HL-60/S4 treated with retinoic acid at 250 ng/mL for 4 days and 3 days (cell line): ENCODE measurements at regions not wholly inside any gene's neighbourhood (a gene's known extent, or its start where the extent isn't known, plus 50 kb on each side); places are given as distances from the start of the nearest gene placed in this dataset.
"Not testable (repeated sequence)": the region's sequence is repeated elsewhere in the genome, so short reads cannot be mapped to it uniquely, and the experiment has no call there.

Experiments used
- in situ Hi-C: fragments of 300-500 bp; cut with MboI; formaldehyde crosslinking; loops from 2 replicates; pipeline ENCODE4 v1.7.0; 2022; ENCODE audit warnings: low sequenced_read_pairs

DNA sequence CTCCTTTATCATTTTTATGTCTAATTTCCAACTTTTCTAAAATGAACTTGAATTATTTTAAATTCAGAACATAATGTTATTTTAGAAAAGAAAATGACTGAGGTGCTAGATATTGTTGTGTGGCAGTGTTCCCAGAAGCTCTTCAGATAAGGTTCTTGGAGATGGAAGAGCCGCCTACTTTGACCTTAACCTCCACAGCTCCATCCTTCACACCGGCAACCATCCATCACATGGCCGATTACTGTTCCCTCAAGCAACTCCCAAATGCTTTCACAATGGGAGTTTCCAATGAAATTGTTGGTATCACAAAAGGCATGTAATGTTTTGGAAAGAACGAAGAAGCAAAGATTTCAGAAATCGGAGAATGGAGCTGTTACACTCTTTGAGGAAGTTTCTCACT, 193.9 kb upstream of the SALL3 start:
- in situ Hi-C loops: no loop called here

DNA sequence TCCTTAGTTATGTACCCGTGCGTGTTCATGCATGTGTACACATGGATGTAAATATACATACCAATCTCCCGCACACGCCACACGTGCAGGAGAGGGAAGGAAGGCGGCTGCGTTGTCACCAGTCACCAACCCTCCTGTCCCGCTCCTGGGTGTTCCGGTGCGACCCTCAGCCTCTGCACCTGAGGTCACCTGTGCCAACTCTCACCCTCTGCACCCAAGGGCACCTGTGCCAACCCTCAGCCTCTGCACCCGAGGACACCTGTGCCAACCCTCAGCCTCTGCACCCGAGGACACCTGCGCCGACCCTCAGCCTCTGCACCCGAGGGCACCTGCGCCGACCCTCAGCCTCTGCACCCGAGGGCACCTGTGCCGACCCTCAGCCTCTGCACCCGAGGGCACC, 192.8 kb upstream of the SALL3 start:
- in situ Hi-C loops: no loop called here

DNA sequence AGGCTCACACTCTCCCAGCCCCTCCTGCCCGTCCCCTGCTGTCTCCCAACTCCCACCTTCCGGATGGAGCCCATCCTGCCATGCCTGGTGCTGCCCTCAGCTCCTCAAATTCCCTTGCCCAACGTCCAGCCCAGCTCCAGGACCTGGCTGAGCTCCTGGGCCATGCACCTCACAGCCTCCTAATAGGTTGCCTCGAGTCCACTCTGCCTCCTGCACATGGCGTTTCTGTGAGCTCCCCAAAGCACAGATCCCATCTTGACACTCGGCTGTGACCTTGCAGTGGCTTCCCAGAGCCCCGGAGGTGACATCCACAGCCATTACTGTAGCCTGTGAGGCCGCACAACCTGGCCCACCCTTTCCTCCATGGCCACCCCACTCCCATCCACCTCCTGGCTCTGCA, 191.9 kb upstream of the SALL3 start:
- in situ Hi-C loops: no loop called here

DNA sequence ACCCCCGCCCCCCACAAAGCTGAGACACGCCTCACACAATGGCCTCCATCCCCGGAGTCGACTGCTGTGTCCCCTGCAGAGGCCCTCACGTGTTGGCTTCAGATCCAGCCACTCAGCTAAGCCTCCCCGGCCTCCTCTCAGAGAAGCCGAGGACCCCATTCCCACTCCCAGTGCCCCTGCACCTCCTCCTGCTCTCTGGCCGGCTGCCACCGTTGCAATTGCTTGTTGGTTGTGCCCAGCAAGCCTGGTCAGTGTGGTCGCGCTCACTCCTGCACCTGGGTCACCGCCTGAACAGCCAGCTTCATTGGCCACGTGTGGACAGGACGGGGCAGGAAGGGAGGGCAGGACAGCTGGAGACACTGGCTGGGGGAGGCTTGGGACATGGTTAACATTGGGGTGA, 191.5 kb upstream of the SALL3 start:
- in situ Hi-C loops: no loop called here

DNA sequence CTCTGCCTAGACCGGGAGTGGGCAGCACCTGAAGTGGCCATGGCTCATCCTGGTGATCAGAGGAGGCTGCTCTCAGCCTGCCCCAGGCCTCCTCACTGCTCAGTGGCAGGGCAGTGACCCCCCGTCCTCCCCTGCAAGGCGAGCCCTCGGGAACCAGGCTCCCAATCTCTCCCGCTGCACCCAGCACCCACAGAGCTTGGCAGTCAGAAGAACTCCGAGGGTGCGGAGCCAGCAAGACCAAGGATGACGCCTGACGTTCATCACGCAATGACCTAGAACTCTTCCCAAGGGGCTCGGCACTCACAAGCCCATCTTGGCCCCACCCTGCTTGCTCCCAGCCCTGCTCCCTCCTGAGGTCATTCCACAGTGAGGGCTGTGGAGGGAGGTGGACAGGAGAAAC, 189.8 kb upstream of the SALL3 start:
- in situ Hi-C loops: no loop called here

DNA sequence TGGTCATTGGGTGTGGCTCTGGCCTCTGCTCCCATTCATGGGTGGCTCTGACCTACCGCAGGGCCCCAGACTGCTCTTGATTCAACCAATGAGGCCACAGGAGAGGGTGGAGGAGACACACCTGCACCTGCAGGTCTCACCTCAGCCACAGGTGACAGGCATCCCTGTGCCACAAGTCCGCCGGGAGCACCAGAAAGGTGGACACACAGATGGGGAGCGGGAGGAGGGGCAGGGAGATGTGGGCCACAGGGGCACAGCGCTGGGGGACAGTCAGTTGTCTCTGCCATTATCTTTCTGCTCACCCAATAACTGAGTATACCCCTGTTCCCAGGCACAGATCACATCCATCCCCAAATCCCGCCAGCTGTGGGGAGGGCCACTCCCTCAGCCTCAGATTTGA, 189.1 kb upstream of the SALL3 start:
- in situ Hi-C loops: no loop called here

DNA sequence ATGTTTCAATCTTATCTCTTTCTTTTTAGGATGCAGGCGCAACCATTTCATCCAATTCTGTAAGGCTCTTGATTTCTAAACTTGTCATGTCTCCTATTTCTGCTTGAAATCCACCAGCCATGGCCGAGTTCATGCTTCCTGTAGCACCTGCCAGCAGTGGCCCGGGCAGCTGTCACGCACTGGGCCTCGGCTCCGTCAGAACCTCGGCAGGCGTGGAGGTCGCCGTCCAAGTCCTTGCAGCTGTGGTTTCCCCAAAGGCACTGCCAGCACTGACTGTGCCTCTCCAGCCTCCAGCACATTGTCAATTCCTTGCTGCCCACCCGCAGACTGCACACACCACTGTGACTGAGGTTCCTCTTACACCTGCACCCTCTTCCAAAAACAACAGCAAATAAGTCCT, 188.7 kb upstream of the SALL3 start:
- in situ Hi-C loops: no loop called here

DNA sequence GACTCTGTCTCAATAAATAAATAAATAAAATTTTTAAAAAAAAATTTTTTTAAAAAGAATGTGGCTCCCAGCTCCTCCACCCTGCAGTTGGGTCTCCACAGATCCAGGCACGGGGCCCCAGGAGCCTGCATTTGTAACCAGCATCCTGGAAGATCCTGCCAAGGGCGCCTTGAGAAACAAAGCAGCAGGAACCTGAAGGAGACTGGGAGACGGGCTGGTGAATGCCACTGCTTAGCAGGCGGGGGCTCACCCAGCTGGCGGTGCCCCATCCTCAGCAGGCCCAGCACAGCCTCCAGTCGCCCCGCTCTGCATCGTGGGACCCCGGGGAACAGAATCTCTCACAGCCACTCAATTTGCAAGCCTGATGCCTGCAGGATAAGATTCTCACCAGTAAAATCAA, 187.5 kb upstream of the SALL3 start:
- in situ Hi-C loops: no loop called here

DNA sequence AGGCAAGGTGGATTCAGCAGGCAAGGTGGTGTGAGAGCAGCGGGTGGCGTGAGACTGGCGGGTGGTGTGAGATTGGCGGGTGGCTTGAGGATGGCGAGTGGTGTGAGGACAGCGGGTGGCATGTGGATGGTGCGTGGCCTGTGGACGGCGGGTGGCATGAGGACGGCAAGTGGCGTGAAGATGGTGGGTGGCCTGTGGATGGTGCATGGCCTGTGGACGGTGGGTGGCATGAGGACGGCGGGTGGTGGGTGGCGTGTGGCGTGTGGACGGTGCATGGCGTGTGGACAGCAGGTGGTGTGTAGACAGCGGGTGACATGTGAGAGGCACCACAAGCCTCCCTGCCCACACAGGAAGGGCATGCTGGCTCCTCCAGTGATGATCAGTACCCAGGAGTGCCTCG, 186.9 kb upstream of the SALL3 start:
- in situ Hi-C loops: no loop called here

DNA sequence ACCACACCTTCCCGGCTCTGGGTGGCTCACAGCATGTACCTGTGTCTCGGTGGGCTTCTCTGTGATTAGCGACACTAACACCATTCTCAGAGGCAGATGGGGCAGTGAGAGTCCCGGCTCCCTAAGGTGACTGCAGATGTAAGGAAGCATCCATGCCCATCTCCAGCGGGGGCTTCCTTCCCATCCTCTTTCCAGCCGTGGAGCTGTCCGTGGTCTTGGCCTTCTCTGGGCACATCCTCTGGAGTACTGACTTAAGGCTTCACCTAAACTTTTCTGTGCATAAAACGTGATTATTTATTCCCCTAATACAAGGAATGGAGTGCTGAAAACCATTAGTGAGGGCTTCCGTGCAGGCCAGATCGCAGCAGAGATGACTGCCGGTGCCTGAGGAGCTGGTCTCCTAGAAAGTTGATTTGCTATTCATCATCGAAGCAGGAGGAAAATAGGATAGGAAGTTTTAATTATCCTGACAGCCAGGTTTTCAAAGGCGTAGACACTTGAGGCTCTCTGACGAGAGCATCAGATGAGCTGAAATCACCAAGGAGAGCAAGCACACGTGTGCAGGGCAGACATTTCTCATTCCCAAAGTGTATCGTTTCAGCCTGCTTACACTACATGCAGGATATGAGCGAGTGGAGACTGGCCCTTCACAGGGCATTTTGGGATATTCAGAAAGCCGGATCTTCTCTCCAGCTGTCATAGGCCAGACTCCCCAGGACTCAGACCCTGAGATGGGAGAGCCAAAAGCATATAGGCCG, 186.1 kb upstream of the SALL3 start:
- in situ Hi-C loops: no loop called here

DNA sequence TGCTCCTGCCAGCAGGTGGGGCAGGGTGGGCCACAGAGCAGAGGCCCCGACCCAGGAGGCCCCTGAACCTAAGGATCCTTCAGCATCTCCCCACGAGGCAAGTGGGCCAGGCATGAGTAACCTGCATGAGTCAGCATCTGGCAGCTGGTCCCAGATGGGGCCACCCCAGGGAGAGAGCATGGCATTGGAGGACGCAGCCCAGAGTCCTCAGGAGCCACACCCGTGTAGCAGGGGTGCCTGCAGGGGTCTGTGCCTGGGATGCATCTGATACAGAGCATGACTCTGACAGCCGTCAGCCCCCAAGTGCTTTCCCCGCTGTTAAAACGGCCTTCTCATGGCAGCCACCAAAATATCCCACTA, 185.6 kb upstream of the SALL3 start:
- in situ Hi-C loops: no loop called here

DNA sequence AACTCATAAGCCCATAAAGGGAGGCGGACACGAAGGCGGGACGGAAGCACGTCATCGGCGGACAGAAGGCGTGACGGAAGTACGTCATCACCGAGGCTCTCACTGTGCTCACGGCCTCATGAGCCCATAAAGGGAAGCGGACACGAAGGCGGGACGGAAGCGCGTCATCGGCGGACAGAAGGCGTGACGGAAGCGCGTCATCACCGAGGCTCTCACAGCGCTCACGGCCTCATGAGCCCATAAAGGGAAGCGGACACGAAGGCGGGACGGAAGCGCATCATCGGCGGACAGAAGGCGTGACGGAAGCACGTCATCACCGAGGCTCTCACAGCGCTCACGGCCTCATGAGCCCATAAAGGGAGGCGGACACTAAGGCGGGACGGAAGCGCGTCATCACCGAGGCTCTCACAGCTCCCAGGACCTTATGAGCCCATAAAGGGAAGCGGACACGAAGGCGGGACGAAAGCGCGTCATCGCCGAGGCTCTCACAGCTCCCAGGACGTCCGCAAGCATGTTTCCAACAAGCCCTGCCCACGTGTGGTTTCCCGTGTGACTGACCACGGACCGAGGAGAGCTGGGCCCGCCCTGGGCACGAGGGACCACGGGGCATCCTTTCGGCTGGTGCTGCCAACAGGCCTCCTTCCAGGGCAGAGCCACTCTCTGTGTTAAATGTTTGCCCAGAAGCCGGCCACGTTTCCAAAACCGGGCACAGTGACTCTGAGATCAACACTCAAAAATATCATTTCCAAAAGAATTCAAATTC, 182.7 kb upstream of the SALL3 start:
- in situ Hi-C loops: no loop called here

DNA sequence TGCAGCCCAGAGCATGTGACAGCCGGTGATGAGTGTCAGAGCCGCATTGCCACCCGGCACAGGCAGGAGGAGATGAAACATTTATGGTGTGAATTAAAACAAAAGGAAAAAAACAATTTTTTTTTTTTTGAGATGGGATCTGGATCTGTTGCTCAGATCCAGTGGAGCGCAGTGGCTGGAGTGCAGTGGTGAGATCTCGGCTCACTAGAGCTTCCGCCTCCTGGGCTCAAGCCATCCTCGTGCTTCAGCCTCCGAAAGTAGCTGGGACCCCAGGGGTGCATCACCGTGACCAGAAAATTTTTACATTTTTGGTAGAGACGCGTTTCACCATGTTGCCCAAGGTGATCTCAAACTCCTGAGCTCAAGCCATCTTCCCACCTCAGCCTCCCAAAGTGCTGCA, 182.1 kb upstream of the SALL3 start:
- in situ Hi-C loops: no loop called here

DNA sequence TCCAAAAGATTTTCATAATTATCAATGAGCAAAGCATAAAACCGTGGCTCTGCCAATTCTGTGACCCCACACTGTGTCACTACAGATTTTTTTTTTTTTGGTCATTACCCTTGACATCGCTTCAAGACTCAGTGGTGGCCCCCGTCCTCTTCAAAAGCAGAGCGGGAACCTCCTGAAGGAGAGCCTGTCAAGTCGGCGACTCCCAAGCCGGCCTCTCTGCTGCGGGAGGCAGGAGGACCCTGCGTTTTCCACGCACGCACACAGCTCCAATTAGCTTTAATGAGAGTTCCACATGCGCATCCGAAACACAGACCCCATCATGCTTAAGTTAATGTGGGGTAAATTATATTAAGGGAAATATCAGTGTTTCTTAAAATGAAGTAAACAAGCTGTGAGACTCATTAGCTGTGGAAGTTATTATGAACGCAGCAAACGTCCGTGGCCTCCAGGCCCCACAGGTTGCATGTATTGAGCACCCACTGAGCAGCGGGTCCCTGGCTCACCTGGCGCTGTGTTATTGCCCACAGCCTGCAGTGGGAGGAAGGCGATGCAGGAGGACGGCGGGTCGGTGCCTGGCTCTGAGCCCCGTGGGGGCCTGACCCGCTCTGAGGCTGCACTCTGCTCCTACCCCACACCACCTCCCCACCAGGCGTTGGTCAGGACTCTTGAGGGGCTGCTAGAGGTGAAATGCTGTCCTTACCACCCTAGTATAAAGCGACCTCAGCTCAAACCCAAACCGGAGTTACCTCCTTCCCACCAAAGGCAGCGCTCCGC, 181.0 kb upstream of the SALL3 start:
- in situ Hi-C loops: no loop called here

DNA sequence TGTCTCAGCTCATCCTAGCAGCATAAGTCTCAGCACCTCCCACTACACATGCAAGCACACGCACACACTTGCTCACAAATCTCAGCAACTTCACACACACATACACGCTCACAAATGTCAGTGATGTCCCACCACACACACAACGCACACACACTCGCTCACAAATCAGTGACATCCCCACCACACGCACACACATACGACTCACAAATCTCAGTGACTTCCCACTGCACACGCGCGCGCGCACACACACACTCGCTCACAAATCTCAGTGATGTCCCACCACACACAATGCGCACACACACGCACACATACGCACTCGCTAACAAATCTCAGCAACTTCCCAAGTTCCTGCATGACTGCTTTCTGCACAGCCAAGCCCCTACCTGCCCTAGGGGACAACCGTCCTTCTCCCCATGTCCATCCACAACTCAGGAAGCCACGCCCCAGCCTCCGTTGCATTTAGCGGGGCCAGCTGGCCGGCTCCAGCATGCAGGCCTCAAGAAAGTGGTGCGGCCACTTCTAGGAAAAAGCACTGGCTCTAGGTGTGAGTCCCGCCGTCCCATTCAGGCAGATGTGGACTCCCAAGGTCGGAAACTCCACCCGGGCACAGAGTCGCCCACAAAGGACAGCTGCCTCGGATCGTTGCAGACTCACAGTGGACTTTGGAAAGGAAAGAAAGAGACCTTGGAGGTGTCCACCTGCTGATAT, 180.1 kb upstream of the SALL3 start:
- in situ Hi-C loops: no loop called here

DNA sequence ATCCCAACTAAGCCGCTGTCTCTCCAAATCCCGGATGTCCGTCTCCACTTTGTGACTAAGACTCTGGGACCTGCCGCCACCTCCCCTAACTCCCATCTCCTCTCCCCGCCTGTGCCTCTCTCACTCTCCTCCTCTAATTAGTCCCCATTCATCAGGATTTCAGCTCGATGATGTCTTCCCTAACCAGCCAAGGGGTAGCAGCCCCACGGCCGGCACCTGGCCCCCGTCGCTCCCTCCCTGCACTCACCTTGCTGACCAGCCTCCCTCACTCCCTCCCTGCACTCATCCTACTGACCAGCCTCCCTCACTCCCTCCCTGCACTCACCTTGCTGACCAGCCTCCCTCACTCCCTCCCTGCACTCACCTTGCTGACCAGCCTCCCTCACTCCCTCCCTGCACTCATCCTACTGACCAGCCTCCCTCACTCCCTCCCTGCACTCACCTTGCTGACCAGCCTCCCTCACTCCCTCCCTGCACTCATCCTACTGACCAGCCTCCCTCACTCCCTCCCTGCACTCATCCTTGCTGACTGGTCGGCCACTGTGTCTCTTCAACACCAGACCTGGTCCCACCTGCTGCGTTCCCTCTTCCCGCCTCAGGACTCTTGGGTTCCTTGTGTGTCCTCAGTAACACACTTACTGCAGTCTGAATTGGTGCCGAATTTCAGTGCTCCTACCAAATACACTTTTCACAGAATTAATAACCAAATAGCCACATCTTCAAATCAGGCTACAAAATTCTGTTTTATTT, 179.3 kb upstream of the SALL3 start:
- in situ Hi-C loops: not testable (repeated sequence)

DNA sequence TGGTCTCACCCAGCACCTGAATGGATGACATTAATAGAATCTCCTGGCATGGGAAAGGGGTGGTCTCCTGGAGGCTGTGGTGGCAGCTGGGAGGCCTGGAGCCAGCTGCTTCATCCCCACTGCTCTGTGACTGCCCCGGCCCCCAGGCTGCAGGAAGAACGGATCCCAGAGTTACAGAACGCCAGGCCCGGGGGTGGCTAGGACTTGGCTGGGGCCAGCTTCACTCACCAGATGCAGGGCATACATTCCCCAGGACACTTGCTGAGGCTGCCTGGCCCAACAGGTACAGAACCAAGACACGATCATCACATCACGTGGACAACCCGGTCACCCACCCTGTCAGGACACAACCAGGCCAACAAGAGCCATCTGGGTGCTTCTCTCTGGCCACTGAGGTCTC, 178.6 kb upstream of the SALL3 start:
- in situ Hi-C loops: no loop called here

DNA sequence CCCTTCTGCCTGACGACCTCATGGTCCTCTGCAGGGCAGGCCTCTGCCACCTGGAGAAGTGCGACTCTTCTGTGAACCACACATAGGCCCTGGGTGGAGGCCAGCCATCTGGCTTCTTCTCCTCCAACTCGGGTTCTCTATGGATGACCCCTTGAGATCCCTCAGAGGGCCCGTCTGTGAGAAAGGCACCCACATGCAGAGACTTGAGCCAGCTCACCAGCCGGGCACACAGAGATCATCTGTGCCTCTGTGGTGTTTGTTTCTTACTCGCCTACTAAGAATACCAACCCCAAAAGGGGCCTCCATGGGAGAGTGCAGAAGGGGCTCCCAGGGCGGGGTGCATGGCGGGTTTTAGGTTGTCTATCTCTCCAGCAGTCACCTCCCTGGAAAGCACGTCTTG, 176.5 kb upstream of the SALL3 start:
- in situ Hi-C loops: no loop called here

DNA sequence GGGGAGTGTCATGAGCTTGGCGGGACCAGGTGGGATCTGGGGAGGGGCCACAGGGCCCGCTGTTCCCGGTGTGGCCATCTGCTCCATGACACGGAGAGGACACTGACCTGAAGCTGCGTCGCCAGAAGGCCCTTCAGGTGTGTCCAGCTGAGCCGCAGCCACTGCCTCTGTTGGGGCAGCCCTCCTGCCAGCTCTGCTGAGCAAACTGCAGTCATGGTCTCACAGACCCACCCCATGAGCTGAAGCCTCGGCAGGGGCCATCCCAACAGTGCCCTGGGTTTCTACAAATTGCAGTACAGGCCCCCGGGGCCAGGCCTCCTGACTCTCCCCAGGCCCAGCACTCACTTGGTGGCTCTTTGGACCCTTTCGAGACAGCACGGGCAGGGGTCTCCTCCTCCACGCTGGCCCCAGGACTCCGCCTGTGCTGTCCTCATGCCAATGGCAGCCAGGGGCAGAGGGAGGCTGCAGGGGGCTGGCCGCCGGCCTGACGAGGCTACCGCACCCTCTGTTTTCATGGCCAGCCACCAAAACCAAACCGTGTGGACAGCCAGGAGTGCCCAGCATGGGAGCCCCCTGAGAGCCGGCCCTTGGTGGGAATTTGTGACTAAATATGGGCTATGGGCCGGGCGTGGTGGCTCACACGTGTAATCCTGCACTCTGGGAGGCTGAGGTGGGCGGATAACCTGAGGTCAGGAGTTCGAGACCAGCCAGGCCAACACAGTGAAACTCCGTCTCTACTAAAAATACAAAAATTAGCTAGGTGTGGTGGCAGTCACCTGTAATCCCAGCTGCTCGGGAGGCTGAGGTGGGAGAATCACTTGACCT, 175.2 kb upstream of the SALL3 start:
- in situ Hi-C loops: no loop called here

DNA sequence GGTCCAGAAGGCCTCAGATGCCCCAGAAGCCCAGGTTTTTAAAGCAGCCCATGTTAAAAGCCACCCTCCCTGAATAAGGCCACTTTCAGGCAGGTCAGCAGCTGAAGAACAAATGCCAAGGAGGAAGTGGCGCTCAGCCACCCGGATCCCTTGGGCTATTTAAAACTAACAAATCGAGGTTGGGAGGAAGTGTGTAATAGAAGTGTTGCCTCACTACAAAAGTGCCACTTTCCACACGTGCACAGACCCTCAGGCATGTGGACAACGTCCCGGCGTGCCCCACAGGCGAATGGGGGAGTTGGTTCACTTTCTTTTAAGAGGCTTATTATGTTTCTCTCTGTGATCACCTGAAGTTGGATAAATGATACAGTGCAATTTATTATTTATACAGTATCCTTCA, 173.8 kb upstream of the SALL3 start:
- in situ Hi-C loops: no loop called here
